ENCODE measurements at regions not wholly inside any gene's neighbourhood (a gene's known extent, or its start where the extent isn't known, plus 50 kb on each side); places are given as distances from the start of the nearest gene placed in this dataset.

DNA sequence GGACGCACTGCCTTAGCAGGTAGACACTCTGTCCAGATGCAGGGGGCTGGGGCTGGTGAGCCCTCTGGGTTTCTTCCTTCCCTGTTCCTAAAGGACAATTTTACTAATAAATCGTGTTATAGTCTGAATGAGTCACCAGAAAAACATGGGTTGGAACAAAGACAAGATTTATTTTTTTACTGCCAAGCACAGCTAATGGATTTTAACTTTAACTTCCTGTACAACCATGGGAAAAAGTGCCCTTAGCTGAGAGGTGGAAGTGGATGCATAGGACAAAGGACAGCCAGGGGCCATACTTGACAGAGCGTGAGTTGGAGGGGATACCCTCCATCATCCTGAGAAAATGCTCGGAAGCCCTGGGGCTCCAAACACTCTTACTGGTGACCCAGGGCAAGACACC is 300.7 kb downstream of the MSX2 start:
- DNase-seq: no peak

DNA sequence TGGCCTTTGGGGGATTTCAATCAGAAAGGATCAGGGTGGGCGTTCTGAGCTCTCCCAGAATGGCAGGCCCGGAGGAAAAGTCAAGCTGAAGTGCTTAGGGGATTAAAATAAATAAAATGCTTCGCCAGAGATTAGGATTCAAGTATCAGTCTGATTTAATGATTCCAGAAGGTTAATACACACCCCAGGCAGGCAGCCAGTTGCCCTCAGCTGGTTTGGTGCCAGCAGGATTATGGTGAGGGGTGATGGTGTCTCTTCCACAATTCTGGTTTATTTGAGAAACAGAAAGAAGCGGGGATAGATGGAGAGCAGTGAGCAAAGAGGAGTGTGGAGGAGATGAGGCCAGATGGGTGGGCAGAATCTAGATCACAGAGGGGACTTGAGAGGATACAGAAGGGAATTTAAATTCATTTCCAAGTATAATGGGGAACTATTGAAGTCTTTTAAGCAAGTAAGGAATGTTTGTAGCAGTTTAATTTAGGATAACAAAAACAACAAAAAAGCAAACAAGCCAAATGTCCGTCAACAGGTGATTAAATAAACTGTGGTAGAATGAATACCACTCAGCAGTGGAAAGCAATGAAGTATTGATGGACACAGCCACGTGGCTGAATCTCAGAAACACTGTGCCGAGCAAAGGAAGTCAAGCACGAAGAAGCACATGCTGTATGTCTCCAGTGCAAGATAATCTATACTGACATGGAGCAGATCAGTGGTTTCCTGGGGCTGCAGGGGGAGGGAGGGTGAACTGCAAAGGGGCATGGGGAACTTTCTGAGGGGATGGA is 297.7 kb downstream of the MSX2 start:
- DNase-seq: no peak

DNA sequence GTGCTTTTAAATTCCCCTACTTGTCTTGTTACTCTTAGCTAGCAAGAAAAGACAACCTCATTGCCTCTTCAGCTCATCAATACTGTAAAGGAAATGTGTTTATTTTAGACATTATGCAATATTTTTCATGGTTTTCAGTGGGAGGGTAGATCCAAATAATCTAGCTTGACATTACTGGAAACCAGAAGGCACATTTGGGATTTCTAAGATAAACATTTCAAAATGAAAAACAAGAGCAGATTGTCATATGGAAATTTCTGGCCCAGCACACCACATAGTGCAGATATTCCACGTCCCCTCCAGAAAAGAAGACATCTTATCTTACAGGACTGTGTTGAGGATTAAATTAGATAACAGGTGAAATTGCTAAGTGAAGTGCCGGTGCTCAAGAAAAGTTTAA is 296.9 kb downstream of the MSX2 start:
- no peak for DNase-seq

DNA sequence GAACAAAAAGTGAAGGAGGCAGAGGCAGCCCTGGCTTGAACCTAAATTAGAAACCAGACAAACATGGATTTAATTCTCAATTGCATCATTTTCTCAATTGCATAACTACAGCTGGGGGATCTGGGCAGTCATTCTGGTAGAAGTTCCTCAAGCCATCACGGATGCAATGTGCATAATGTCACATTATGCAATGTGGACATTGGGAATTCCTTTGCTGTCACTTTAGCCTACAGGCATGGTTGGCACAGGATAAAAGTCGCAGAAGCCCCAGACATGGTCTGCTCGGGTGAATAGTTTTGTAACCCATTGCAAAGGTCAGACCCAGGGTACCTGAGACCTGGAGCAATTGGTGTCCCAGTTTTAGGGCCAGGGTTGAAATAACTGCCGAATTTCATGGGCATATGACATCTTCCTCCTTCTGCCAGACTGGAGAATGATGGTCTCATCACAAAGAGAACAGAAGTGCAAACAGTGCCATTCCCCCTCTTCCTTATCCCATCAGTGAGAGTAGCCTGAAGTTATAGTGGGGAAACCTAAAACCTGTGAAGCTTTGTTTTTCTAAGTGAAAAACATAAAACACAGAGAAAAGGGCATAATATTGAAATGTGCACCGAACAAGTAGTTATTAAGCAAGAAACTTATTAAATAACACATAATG is 290.8 kb downstream of the MSX2 start:
- DNase-seq: no peak

DNA sequence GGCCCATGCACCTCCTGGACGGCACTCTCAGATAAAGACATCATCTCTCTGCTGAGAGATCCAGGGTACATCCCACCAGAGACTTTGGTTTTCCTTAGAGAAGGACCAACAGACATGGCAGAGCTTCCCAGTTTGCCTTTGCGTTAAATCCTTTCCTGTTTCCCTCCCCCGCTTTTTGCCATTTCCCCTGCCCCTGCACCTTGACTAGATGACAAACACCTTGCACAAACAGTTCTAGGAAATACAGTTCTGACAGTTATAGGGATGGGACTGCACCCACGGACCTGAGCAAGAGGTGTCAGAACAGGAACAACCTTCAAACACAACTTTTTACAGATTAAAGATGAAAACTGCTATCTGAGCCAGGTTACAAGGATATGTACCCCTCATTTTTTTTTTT is 288.9 kb downstream of the MSX2 start:
- DNase-seq: no peak

DNA sequence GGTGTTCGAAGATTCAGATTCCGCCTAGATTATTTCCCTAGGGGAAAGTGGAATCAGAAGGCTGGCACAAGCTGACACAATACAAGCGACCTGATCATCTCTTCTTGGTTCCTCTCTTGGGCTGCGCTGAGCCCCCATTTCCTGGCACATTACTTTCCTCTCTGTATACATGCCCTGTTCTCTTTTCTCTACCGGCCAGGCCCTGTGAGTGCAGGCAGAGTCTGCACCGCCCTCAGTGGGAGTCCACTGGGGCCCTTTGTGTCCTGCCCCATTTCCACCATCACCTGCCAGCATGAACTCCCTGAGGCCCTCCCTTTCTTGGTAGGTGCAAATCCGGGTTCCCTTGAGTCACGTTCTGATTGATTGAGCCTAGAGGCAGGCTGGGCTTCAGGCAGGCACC is 287.9 kb downstream of the MSX2 start:
- no peak for DNase-seq

DNA sequence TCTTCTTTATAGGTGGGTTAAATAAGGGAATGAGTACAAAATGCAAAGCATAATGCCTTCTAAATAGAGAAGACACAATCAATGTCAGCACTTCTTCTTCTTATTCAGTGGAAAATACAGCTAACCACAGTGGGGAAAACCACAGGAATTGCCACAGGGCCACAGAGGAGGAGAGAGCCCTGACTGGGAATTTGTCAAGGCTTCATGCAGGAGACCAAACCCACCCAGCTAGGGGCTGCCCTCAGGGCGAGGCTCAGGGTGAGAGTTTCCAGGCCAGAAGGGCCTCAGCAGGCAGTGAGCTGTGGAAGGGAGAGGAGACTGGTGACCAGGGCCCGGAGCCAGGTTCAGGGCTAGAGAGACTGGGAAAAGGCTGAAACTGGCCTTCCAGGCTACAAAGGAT is 279.1 kb downstream of the MSX2 start:
- no peak for DNase-seq

DNA sequence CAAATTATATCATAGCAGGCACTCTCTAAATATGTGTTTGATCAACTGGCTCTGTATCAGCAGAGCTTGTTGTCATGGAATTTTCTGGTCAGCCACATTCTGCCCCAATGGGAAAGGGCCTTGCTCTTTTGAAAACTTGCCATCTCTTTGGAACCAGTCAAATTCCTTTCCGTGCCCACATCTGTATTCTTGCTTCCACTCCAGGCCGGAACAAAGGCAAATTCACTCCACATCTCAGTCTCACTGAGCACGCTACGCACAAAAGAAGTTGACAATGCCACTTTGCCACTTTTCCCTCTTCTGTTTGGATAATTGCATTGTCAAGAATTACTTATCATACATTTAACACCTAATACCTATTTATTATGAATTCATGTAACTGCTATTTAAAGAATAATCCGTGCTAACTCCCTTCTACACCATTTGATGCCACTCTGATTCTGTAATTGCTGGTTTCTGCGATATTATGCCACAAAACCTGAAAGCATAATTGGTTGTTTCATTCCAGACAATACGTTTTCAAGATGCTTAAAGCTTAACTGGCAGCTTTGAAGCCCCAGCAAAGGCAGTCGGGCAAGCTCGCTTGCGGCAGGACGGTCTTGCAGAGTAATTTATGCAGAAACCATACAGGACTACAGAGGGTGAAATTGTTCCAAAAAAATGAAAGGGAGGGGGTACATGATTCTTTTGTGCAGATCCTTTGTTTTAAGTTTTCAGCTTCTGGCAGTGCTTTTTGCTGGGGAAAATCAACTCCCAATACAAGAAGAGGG is 277.7 kb downstream of the MSX2 start:
- DNase-seq: no peak

DNA sequence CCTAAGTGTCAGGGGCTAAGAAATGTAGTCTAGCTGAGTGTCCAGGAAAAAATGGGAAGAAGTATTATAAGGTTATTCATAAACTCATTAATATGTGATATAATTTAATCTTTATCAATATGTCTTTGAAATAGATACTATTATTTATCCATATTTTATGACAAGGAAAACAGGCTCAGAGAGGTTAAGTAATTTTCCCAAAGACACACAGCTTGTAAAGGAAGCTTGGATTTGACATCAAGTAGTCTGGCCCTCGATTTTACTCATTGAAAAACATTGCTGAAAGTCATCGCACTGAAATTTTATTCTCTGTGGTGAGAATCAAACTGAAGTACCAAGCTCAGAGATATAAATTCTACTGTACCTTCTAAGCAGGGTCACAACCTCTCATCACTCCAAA is 276.9 kb downstream of the MSX2 start:
- DNase-seq: no peak

DNA sequence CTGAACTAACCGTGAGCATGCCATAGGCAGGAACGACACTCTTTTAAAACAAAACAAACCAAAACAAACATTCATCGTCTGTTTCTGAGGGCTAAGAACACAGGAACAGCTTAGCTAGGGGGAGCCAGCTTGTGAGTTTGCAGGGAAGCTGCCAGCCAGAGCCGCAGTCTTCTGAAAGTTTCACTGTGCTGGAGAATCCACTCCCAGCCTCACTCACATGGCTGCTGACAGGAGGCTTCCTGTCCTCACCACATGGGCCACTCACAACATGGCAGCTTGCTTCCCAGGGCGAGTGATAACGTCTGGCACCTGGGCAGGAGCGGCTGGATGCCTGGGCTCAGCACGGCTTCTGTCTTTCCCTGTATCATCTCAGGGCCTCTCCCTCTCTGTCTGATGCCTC is 275.2 kb downstream of the MSX2 start:
- no peak for DNase-seq

DNA sequence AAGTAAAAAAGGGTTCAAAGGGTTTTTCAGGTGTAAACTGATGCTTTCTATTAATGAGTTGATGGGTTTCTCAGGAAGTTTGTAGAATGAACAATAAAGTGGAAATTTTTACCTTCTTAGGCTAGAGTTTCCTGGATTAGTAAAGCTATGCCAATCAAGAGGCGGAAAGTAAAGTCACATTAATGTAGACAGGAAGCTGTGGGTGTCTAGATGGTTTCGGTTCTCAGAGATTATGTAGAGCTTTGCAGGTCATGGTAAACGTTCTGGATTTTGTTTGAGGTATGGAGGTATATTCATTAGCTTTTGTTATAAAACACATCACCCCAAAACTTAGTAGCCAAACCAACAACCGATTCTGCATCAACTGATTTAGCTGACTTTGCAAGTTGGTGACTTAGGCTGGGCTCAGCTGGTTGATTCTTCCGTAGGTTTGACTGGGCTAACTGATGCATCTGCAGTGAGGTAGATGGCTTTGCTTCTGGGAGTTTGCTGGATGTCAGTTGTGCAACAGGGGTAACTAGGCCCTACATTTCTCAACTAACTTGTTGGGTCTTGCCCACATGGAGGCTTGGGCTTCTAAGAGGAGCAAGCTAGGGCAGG is 273.8 kb downstream of the MSX2 start:
- no peak for DNase-seq

DNA sequence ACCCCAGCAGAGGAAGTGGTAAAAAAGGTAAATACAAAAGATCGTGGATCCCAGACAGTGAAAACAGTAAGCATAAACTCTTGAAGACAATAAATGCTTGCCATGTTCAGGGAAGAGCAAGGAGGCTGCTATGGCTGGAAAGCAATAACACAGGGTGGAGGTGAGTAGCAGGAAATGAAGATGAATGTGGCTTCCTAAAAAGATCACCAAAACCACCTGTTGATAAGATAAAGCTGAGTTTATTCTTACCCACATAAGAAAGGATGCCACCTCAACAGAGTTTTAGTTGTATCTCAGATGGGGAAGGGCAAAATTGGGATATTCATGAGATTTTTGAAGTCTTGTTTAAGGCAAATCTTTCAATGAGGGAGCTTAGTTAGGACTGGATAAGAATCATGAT is 273.3 kb downstream of the MSX2 start:
- no peak for DNase-seq

DNA sequence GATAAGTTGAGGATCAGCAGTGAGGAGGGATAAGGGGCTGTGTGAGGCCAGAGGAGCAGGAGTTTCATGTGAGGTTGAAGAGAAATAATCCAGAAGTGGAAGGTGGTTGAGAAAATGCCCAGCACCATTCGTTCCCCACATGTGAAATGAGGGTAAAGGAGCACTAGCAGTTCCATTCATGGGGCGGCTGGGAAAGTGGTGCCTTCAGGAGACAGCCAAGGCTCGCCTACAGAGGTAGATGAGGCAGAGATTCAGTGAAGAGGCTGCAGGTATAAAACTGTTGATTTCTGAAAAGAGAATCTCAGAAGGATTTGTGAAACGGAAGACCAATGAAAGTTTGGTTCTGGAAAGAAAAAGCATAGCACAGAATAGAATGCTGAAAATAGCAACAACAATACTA is 272.6 kb downstream of the MSX2 start:
- no peak for DNase-seq

DNA sequence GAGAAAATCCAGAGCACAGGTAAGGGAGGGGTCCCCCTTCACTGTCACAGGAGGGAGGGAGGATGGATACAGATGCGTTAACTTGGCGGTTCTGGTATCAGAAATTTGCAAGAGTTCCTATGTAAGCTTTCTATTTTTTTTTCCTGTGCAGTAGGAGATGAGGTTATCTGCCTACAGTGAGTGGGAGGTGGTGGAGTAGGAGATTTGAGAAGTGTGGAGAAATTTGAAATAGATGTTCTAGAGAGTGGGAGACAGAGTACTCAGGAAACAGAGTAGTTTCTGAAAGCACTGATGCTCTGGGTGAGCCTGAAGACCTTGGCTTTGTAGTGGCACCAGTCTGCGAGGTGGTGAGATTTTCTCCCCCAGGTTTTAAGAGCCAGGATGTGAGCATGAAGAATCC is 271.4 kb downstream of the MSX2 start:
- no peak for DNase-seq

DNA sequence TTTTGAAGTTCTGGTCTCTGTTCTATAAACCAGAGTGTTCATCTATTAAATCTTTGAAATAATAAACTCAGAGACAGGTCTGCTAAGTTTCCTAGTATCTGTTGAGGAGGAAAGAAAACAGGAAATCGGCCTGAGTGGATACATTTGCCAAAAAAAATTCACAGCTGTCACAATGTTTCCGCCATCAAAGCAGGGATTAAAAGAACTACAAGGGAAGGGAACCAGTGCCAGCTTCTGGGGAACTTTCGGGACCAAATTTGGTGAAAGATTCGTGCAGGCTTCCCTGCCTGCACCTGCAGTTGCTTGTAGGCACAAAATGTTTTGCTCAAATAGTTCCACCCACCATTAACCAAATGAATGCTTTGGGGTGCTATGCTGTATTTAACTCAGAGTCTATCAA is 267.5 kb downstream of the MSX2 start:
- DNase-seq: no peak

DNA sequence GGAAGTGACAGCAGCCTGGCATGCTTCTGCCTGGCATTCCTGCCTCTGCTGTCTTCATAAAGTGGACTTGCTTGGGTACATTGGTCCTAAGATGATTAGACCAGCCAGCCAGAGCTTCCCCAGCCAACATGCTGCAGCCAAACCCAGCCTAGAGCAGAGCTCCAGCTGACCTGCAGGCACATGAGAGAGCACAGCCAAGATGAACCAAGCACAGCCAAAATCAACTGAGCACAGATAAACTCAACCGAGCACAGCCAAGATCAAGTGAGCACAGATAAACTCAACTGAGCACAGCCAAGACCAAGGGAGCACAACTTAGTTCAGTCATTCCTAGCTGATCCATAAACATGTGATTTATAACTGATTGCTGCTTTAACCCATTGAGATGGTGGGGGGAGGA is 266.5 kb downstream of the MSX2 start:
- DNase-seq: no peak

DNA sequence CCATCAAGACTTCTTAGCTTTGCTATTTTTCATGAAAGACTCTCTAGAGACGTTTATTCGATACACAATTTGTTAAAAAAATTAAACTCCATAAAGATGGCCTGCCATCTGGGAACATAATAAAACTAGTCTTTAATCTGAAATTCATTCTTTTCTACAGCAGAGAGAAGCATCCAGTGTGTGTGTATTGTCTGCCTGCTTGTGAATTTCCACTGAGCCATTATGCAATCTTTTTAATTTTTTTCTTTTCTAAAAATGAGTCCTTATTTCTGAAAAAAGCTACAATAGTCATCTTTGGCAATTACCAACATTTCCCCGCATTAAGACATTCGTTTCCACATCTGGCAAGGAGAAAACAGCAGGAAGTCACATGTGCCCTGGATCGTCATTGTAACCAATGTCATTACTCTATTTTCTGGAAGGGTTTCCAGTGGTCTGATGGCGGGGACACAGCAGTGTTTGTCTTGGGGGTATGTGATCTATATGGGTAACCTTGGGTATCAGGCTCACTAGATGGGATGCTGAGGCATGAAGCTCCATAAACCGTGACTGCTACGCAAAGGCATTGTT is 263.1 kb downstream of the MSX2 start:
- DNase-seq: no peak

DNA sequence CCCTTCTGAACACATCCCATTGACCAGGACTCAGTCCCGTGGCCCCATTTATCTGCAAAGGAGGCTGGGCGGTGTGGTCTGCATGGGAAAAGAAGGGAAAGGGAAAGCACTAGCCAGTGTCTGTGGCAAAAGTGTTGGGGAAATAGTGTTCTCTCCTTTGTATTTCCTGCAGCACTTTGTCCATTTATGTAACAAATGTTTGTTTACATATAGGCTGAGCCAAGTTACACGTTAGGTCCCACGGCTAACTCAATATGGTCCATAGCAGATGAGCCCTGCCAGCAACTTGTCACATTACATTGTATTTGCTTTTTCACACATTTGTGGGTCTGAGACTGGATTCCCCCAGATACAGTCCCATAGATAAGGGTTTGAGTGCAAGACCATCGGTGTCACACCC is 260.5 kb downstream of the MSX2 start:
- no peak for DNase-seq

DNA sequence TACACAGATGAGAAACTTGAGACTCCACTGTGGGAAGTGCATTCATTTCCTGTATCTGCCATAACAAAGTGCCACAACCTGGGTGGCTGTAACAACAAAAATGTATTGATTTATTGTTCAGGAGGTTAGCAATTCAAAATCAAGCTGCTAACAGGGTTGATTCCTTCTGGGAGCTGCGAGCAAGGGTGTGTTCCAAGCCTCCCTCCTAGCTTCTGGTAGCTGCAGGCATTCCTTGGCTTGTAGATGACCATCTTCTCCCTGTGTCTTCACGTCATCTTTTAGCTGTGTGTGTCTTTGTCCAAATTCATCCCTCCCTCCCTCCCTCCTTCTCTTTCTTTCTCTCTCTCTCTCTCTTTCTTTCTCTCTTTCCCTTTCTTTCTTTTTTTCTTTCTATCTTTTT is 258.1 kb downstream of the MSX2 start:
- DNase-seq: no peak

DNA sequence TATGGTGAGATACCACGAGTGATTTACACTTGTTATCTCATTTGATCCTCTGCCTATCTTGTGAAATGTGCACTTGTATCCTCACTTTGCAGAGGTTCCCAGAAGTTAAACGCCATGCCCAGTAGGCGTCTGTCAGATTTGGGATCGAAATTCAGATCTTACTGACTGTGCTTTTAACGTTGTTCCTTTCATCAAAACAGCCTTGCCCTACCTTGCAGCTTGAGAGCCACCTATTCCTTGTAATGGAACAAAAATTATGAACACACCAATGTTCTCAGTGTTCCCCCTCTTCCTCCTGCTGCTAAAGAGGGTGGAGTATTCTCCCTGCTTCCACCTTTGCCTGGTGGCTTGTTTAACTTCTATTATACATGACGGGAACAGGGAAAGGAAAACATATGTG is 257.0 kb downstream of the MSX2 start:
- DNase-seq: no peak

DNA sequence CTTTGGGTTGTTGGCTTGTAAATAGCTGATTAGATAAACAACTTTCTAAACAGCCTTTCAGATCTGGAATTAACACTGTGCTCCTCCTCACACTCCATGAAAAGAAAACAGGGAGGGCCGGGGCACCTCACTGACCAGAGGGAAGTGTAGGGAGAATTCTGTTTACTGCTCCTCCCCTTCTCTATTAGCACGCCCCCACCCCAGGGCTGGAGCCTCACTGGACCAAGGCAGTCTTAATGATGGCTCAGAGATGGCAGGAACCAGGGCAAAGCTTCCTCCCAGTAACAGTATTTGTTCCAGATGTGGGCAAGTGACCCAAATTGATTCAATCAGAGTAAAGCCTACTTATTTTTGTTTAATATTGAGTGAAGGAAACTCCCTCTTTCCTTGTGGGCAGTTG is 256.6 kb downstream of the MSX2 start:
- DNase-seq: no peak

DNA sequence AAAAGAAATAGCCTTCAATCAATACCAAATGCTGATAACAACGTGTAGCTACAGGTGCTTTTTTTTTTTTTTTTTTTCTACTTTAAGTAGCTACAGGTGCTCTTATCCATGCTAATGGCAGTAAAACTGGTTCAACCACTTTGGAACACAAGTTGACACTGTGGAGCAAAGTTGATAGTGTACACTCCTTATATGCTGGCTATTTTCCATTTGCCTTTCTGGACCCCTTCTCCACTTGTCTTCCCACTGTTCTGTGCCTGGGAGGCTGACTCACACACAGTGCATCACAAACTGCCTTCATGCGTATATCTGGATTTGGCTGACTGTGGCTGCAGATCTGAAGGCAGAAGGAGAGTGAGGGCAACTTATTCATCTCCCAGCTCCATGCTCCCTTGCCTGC is 247.9 kb downstream of the MSX2 start:
- no peak for DNase-seq

DNA sequence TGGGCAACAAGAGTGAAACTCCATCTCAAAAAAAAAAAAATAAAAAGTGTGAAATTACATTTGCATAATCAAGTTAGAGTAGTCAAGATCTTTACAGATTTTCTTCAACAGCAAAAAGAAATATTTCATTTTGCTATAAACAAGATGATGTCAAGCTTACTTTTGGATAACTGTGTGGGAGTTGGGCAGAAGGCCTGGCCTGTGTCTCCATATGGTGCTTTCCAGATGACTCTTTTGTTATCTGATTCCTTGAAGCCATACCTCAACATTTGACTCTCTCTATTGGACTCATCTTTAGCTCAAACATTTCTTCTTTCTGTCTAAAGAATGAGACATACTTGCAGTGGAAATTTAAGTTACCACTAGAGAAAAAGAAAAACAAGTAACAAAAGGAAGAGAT is 246.8 kb downstream of the MSX2 start:
- DNase-seq: no peak
